Liver (tissue), 8 donors: ENCODE measurements at regions not wholly inside any gene's neighbourhood (a gene's known extent, or its start where the extent isn't known, plus 50 kb on each side); places are given as distances from the start of the nearest gene placed in this dataset.

Experiments
- DNase-seq: peaks from one replicate; pipeline ENCODE4 v3.0.0-alpha.2; 2017; ENCODE audit warnings: low spot score
- H3K27ac ChIP-seq, 2 donors: one replicate each; pipeline ENCODE4 v1.7.0; 2013; ENCODE audit warnings: inconsistent platforms in 2 of 2, low read length in 2 of 2, control low read depth in 1 of 2, low read depth in 1 of 2, mild to moderate bottlenecking in 1 of 2
- H3K27me3 ChIP-seq, 4 donors: one replicate each; pipeline versions ENCODE4 v1.6.1 to v1.7.0; 2013; ENCODE audit warnings: low read length in 3 of 4, inconsistent platforms in 1 of 4, mild to moderate bottlenecking in 1 of 4, moderate library complexity in 1 of 4; ENCODE audit not compliant: control insufficient read depth in 4 of 4, insufficient read depth in 4 of 4
- H3K36me3 ChIP-seq, 4 donors: one replicate each; pipeline versions ENCODE4 v1.6.1 to v1.7.0; 2013; ENCODE audit warnings: low read length in 3 of 4, mild to moderate bottlenecking in 3 of 4, low read depth in 1 of 4, moderate library complexity in 1 of 4; ENCODE audit not compliant: control insufficient read depth in 4 of 4, insufficient read depth in 3 of 4
- H3K4me1 ChIP-seq, 4 donors: one replicate each; pipeline versions ENCODE4 v1.6.1 to v1.7.0; 2013; ENCODE audit warnings: low read length in 3 of 4, mild to moderate bottlenecking in 3 of 4, moderate library complexity in 1 of 4; ENCODE audit not compliant: control insufficient read depth in 4 of 4, insufficient read depth in 4 of 4
- H3K4me3 ChIP-seq, 3 donors: one replicate each; pipeline versions ENCODE4 v1.6.1 to v1.7.0; 2013; ENCODE audit warnings: low read length in 3 of 3, control low read depth in 1 of 3, low read depth in 1 of 3, mild to moderate bottlenecking in 1 of 3
- H3K9ac ChIP-seq, 2 donors: one replicate each; pipeline ENCODE4 v1.7.0; 2013; ENCODE audit warnings: low read length in 2 of 2, mild to moderate bottlenecking in 2 of 2, moderate library complexity in 2 of 2, control low read depth in 1 of 2, low read depth in 1 of 2
- H3K9me3 ChIP-seq, 4 donors: one replicate each; pipeline versions ENCODE4 v1.6.1 to v1.7.0; 2013; ENCODE audit warnings: low read length in 3 of 4; ENCODE audit not compliant: control insufficient read depth in 4 of 4
- ATF3 ChIP-seq: IDR thresholded peaks from 2 replicates; pipeline ENCODE4 v1.6.1; 2016; ENCODE audit warnings: antibody characterized with exemption
- CTCF ChIP-seq: fragments of 150-350 bp; IDR thresholded peaks from 2 replicates; pipeline ENCODE4 v1.5.1; 2017; ENCODE audit warnings: improper control_type of control experiment, low read depth, low read length; ENCODE audit not compliant: missing input control
- EGR1 ChIP-seq, 2 donors: IDR thresholded peaks; 2 replicates each; pipeline ENCODE4 v1.6.1; 2016 to 2018; ENCODE audit warnings: antibody characterized with exemption in 2 of 2, low read depth in 2 of 2
- FOXA1 ChIP-seq: IDR thresholded peaks from 2 replicates; pipeline ENCODE4 v1.6.1; 2016; ENCODE audit warnings: antibody characterized with exemption
- FOXA2 ChIP-seq: IDR thresholded peaks from 2 replicates; pipeline ENCODE4 v1.6.1; 2016; ENCODE audit warnings: antibody characterized with exemption
- GABPA ChIP-seq, 2 donors: IDR thresholded peaks in 1 of 2; conservative IDR thresholded peaks in 1 of 2; 2 replicates each; pipeline ENCODE4 v1.6.1; 2016; ENCODE audit warnings: antibody characterized with exemption in 2 of 2, mild to moderate bottlenecking in 1 of 2, moderate library complexity in 1 of 2
- HNF4A ChIP-seq, 2 donors: conservative IDR thresholded peaks; 2 replicates each; pipeline ENCODE4 v1.6.1; 2016; ENCODE audit warnings: antibody characterized with exemption in 2 of 2, mild to moderate bottlenecking in 2 of 2
- HNF4G ChIP-seq: IDR thresholded peaks from 2 replicates; pipeline ENCODE4 v1.6.1; 2016; ENCODE audit warnings: antibody characterized with exemption
- JUND ChIP-seq, 2 donors: IDR thresholded peaks; 2 replicates each; pipeline ENCODE4 v1.6.1; 2016; ENCODE audit warnings: antibody characterized with exemption in 2 of 2
- MAX ChIP-seq: IDR thresholded peaks from 2 replicates; pipeline ENCODE4 v1.6.1; 2016; ENCODE audit warnings: antibody characterized with exemption
- NR2F2 ChIP-seq: IDR thresholded peaks from 2 replicates; pipeline ENCODE4 v1.6.1; 2016; ENCODE audit warnings: antibody characterized with exemption
- RAD21 ChIP-seq, 2 donors: IDR thresholded peaks; 2 replicates each; pipeline ENCODE4 v1.6.1; 2016; ENCODE audit warnings: antibody characterized with exemption in 2 of 2, mild to moderate bottlenecking in 2 of 2
- REST ChIP-seq: IDR thresholded peaks from 2 replicates; pipeline ENCODE4 v1.6.1; 2016; ENCODE audit warnings: antibody characterized with exemption, mild to moderate bottlenecking
- RXRA ChIP-seq, 2 donors: IDR thresholded peaks; 2 replicates each; pipeline ENCODE4 v1.6.1; 2017 to 2018; ENCODE audit warnings: antibody characterized with exemption in 2 of 2, mild to moderate bottlenecking in 1 of 2
- SP1 ChIP-seq: IDR thresholded peaks from 2 replicates; pipeline ENCODE4 v1.6.1; 2018; ENCODE audit warnings: antibody characterized with exemption, mild to moderate bottlenecking
- TAF1 ChIP-seq: conservative IDR thresholded peaks from 2 replicates; pipeline ENCODE4 v1.6.1; 2016; ENCODE audit warnings: antibody characterized with exemption, mild to moderate bottlenecking
- YY1 ChIP-seq: IDR thresholded peaks from 2 replicates; pipeline ENCODE4 v1.6.1; 2016; ENCODE audit warnings: antibody characterized with exemption, mild to moderate bottlenecking
- ZBTB33 ChIP-seq: IDR thresholded peaks from 2 replicates; pipeline ENCODE4 v1.6.1; 2016; ENCODE audit warnings: antibody characterized with exemption
- WGBS: extraction: QIAGEN DNeasy Blood & Tissue Kit; methylation state at CpG from one replicate; pipeline ENCODE4 v1.1.7; 2013; 5-methylcytosine and 5-hydroxymethylcytosine counted together
- donor health status: healthy.
- donor health status: healthy.
- donor health status: healthy.
- donor health status: healthy.
- donor health status: healthy.

GRCh38 chr7:20063644-20064043 is 153.5 kb downstream of the MACC1 start:
- 44% methylated on average over 3 of the region's 3 CpGs for WGBS
- Histone ChIP-seq H3K9me3 (peaks cover 0 to 5% (median under 1%) of the 10 kb centered on the region in 4 donors), H3K27ac (no peak overlapping the region), H3K4me3 (no peak overlapping the region), H3K27me3 (peaks cover 0 to 2% (median 0%) of the 10 kb centered on the region in 4 donors), H3K36me3 (no peaks in the 10 kb centered on the region), H3K9ac (no peak overlapping the region), H3K4me1 (no peaks in the 10 kb centered on the region)
- no peak for DNase-seq
- TF ChIP-seq ZBTB33 = no peak
- no peak for TF ChIP-seq FOXA2
- no peak for TF ChIP-seq SP1
- no peak for TF ChIP-seq HNF4A (conservative IDR thresholded peaks at IDR 0.05)
- no peak for TF ChIP-seq RAD21 (IDR thresholded peaks at IDR 0.05)
- TF ChIP-seq RXRA (IDR thresholded peaks at IDR 0.05) = no peak
- no peak for TF ChIP-seq CTCF
- no peak for TF ChIP-seq JUND (IDR thresholded peaks at IDR 0.05)
- TF ChIP-seq NR2F2 = no peak
- no peak for TF ChIP-seq GABPA (IDR thresholded peaks at IDR 0.05 in 1 of 2, conservative IDR thresholded peaks at IDR 0.05 in 1 of 2)
- TF ChIP-seq HNF4G = no peak
- no peak for TF ChIP-seq MAX
- no peak for TF ChIP-seq EGR1 (IDR thresholded peaks at IDR 0.05; ENCODE audit: low read depth in 2 of 2)
- TF ChIP-seq TAF1 = no peak
- TF ChIP-seq ATF3 = no peak
- no peak for TF ChIP-seq REST
- TF ChIP-seq YY1 = no peak
- no peak for TF ChIP-seq FOXA1

GRCh38 chr7:20062932-20063331 is 154.3 kb downstream of the MACC1 start:
- no peak overlapping the region for H3K27ac ChIP-seq
- H3K4me1 ChIP-seq = no peaks in the 10 kb centered on the region
- no peak overlapping the region for H3K9ac ChIP-seq
- no peak for DNase-seq
- no peak overlapping the region for H3K4me3 ChIP-seq
- WGBS = 82% methylated on average over 1 of the region's 1 CpG
- TF ChIP-seq TAF1 = no peak
- no peak for TF ChIP-seq FOXA1
- no peak for TF ChIP-seq RXRA (IDR thresholded peaks at IDR 0.05)
- no peaks in the 10 kb centered on the region for H3K36me3 ChIP-seq
- H3K27me3 ChIP-seq = peaks cover 0 to 2% (median 0%) of the 10 kb centered on the region in 4 donors
- peaks cover 0 to 5% (median under 1%) of the 10 kb centered on the region in 4 donors for H3K9me3 ChIP-seq
